Upper lobe of right lung (tissue), 1 donor: ENCODE measurements at regions not wholly inside any gene's neighbourhood (a gene's known extent, or its start where the extent isn't known, plus 50 kb on each side); places are given as distances from the start of the nearest gene placed in this dataset.

Experiments used
- ATAC-seq: fragments of 200-7000 bp; cut with Tn5 transposase; one replicate; pipeline ENCODE4 v1.9.1; 2020; ENCODE audit warnings: mild to moderate bottlenecking, moderate library complexity
- DNase-seq: peaks from one replicate; pipeline ENCODE4 v3.0.0-alpha.2; 2020
- H3K27ac ChIP-seq: fragments of 200-600 bp; one replicate; pipeline ENCODE4 v1.8.0; 2022
- H3K27me3 ChIP-seq: fragments of 200-600 bp; one replicate; pipeline ENCODE4 v1.8.0; 2022; ENCODE audit warnings: mild to moderate bottlenecking
- H3K36me3 ChIP-seq: fragments of 200-600 bp; one replicate; pipeline ENCODE4 v1.8.0; 2022
- H3K4me1 ChIP-seq: fragments of 200-600 bp; one replicate; pipeline ENCODE4 v1.8.0; 2022
- H3K4me3 ChIP-seq: fragments of 200-600 bp; one replicate; pipeline ENCODE4 v1.8.0; 2022; ENCODE audit warnings: mild to moderate bottlenecking
- H3K9me3 ChIP-seq: fragments of 200-600 bp; one replicate; pipeline ENCODE4 v1.8.0; 2022
- intact Hi-C: fragments of 100-400 bp; cut with DNase I; formaldehyde crosslinking; loops from one replicate; pipeline ENCODE4 v1.11.0; 2022
- TF ChIP-seq, protein P1 (sequence below): fragments of 200-600 bp; IDR thresholded peaks from one replicate; pipeline ENCODE4 v1.8.0; 2022; ENCODE audit warnings: antibody characterized with exemption
- donor health status: DM: no; HTN: yes; CAD: no; lungs with severe emphysema.

DNA sequence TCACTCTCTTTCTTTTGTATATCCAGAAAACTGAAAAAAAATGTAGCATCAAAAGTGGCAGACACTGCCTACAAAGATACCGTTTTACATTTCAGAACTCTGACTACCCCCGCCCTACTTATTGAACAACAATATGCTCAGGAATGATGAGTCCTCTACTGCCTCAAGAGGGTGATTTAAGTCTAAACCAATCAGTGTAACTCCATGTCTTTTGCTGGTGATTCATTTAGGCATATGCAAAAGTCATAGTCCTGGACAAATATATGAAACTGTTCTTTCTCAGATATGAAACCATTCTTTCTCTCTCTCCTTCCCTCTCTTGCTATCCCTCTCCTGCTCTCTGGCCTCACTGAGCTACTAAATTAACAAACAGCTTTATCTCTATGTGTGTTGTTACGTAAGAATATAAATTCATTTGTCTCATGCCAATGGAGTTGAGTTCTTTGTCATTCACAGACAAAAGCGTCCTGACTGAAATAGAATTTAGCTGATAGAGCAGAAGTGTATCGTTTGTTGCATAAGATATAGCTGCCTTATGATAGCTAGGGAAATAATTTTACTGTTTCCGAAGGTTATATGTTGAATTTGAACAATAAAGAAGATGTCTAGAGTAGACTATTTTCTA is 133.7 kb upstream of the OSTN start:
- H3K4me3 ChIP-seq: no peak overlapping the region
- ATAC-seq: no peak
- TF ChIP-seq, protein P1, sequence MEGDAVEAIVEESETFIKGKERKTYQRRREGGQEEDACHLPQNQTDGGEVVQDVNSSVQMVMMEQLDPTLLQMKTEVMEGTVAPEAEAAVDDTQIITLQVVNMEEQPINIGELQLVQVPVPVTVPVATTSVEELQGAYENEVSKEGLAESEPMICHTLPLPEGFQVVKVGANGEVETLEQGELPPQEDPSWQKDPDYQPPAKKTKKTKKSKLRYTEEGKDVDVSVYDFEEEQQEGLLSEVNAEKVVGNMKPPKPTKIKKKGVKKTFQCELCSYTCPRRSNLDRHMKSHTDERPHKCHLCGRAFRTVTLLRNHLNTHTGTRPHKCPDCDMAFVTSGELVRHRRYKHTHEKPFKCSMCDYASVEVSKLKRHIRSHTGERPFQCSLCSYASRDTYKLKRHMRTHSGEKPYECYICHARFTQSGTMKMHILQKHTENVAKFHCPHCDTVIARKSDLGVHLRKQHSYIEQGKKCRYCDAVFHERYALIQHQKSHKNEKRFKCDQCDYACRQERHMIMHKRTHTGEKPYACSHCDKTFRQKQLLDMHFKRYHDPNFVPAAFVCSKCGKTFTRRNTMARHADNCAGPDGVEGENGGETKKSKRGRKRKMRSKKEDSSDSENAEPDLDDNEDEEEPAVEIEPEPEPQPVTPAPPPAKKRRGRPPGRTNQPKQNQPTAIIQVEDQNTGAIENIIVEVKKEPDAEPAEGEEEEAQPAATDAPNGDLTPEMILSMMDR: no peak
- no peak overlapping the region for H3K27ac ChIP-seq
- DNase-seq: no peak
- no peaks in the 10 kb centered on the region for H3K36me3 ChIP-seq
- H3K9me3 ChIP-seq: no peaks in the 10 kb centered on the region
- intact Hi-C loops: no loop called here
- H3K27me3 ChIP-seq: no peaks in the 10 kb centered on the region
- H3K4me1 ChIP-seq: no peaks in the 10 kb centered on the region

- no peaks in the 10 kb centered on the region for H3K9me3 ChIP-seq
- DNase-seq: no peak
- H3K36me3 ChIP-seq: no peaks in the 10 kb centered on the region
- H3K27ac ChIP-seq: no peak overlapping the region
- TF ChIP-seq, protein P1: peak; percentile 45
- H3K27me3 ChIP-seq: no peaks in the 10 kb centered on the region
- H3K4me1 ChIP-seq: no peaks in the 10 kb centered on the region
- intact Hi-C loops: no loop called here
- no peak for ATAC-seq
- no peak overlapping the region for H3K4me3 ChIP-seq
These were observed 148.0 kb upstream of the OSTN start for GRCh38 chr3:191051037-191051436.

DNA sequence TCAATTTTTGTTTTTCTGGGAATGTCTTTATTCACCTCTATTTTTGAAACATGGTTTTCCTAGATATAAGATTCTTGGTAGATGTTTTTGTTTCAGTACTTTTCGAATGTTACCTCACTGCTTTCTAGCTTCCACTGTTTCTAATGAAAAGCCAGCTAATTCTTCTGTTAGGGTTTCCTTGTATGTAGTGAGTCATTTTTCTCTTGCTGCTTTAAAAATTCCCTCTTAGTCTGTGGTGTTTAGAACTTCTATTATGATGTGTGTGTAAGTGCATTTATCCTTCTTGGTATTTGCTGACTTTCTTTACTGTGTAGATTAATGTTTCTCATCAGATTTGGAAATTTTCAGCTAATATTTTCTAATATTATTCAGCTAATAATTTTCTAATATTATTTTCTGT is 151.1 kb upstream of the OSTN start:
- Histone ChIP-seq H3K4me1 (no peaks in the 10 kb centered on the region), H3K36me3 (no peaks in the 10 kb centered on the region), H3K4me3 (no peak overlapping the region), H3K27me3 (no peaks in the 10 kb centered on the region), H3K27ac (no peak overlapping the region), H3K9me3 (no peaks in the 10 kb centered on the region)
- DNase-seq (no peak), ATAC-seq (no peak)
- TF ChIP-seq, protein P1: no peak
- intact Hi-C loops: no loop called here

DNA sequence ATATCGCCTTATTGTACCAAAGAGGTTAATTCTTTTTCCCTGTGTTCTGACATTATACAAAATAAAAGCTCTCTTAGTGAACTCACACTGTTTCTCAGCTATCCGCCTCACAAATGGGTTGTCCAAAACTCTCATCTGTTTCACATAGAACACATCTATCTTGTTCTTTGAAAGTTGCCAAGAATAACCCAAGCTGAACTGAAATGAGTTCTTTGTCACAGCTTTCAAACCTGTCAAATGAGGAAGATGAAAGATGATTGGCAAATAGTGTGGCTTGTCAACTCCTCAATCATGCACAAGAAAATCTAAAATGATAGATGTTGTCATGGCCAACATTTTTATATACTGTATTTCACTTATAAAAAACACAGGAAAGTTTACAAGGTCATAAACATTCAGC is 168.1 kb upstream of the OSTN start:
- Histone ChIP-seq H3K27me3 (no peaks in the 10 kb centered on the region), H3K9me3 (no peaks in the 10 kb centered on the region), H3K27ac (no peak overlapping the region), H3K4me1 (no peaks in the 10 kb centered on the region), H3K4me3 (no peak overlapping the region), H3K36me3 (no peaks in the 10 kb centered on the region)
- intact Hi-C loops: no loop called here
- DNase-seq (no peak), ATAC-seq (no peak)
- TF ChIP-seq, protein P1: no peak

DNA sequence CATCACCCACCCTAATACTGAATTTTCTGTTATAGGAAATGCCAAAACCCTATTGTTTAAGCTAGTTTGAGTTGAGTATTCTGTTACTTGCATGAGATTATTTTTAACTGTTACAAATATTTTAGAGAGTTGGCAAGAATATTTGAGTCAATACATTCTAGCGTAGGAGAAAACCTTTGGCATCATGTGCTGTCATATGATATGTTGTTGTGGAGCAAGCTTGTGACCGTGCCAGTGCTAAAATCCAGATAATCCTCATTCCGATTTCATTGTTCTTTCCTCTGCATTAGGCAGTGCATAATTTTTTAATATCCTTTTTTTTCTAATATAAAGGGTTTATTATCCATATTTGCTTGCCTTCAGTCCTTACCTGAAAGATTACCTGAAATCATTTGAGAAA is 168.0 kb upstream of the GMNC start:
- Histone ChIP-seq H3K36me3 (no peaks in the 10 kb centered on the region), H3K27ac (no peak overlapping the region), H3K9me3 (no peaks in the 10 kb centered on the region), H3K4me3 (no peak overlapping the region), H3K4me1 (no peaks in the 10 kb centered on the region), H3K27me3 (no peaks in the 10 kb centered on the region)
- TF ChIP-seq, protein P1: no peak
- ATAC-seq: no peak
- DNase-seq: no peak
- intact Hi-C loops: no loop called here

DNA sequence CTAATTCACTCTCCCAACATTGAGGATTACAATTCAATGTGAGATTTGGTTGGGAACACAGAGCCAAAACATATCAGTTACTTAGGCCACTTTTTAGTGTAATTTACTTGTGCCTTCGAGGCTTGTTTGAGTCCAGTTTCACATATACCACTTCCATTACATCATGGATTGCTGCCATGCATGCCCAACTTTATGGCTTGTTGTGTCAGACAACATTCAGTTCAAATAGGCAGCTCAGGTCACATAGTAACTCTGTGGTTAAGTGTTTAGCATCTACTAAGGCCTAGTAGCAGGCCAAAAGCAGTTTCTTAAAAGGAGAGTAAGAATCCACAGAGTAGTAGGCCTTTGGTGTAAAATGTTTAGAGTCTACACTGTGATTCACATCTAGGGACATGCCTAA is 164.3 kb upstream of the GMNC start:
- H3K27me3 ChIP-seq: no peaks in the 10 kb centered on the region
- TF ChIP-seq, protein P1: no peak
- DNase-seq: no peak
- H3K4me1 ChIP-seq: no peaks in the 10 kb centered on the region
- H3K27ac ChIP-seq: no peak overlapping the region
- H3K36me3 ChIP-seq: no peaks in the 10 kb centered on the region
- intact Hi-C loops: no loop called here
- no peaks in the 10 kb centered on the region for H3K9me3 ChIP-seq
- no peak overlapping the region for H3K4me3 ChIP-seq
- ATAC-seq: no peak
